ENCODE measurements at regions not wholly inside any gene's neighbourhood (a gene's known extent, or its start where the extent isn't known, plus 50 kb on each side); places are given as distances from the start of the nearest gene placed in this dataset.
"Not testable (repeated sequence)": the region's sequence is repeated elsewhere in the genome, so short reads cannot be mapped to it uniquely, and the experiment has no call there.

DNA sequence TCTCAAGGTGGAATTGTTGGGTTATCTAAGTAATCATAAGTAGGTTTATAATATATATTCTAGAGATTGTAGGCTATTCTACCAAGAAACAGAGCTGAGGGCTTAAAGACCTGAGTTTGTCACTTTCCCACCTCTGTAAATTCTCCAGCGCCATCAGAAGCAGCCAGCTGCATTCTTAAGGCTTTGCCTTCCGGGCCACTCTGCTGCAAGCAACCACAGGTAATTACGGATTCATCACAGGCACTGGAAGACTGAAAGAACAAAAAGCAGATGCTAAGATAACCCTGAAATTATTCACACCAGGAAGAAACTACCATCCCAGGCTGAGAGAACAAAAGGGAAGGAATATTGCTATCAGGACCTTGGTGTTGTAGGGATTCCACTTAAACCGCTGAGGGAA is 137.8 kb upstream of the JCAD start:
- no peak for DNase-seq (ENCODE audit: low read depth, low spot score)

DNA sequence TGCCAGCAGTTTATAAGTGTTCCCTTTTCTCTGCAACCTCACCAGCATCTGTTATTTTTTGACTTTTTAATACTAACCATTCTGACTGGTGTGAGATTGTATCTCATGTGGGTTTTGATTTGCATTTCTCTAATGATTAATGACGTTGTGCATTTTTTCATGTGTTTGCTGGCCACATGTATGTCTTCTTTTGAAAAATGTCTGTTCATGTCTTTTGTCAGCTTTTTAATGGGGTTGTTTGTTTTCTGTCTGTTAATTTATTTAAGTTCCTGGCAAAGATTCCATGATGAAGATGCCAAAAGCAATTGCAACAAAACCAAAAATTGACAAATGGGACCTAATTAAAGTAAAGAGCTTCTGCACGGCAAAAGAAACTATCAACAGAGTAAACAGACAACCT is 137.2 kb upstream of the JCAD start:
- DNase-seq (ENCODE audit: low read depth, low spot score), result not testable (repeated sequence)

DNA sequence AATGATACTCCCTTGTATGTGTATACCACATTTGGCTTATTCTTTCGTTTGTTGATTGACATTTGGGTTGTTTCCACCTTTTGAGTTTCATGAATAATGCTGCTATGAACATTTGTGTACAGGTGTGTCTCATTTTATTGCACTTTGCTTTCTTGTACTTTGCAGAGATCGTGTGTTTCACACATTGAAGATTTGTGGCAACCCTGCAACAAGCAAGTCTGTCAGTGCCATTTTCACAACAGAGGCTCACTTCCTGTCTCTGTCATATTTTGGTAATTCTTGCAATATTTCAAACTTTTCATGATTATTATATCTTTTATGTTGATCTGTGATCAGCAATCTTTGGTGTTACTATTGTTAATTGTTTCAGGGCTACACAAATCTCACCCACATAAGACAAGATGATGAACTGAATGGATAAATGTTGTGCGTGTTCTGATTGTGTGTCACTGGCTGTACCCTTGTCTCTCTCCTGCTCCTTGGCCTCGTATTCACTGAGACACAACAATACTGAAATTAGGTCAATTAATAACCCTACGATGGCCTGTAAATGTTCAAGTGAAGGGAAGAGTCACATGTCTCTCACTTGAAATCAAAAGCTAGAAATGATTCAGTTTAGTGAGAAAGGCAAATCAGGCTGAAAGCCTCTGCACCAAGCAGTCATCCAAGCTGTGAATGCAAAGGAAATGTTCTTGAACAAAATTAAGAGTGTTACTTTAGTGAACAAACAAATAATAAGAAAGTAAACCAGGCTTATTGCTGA is 133.6 kb upstream of the JCAD start:
- no peak for DNase-seq (ENCODE audit: low read depth, low spot score)

DNA sequence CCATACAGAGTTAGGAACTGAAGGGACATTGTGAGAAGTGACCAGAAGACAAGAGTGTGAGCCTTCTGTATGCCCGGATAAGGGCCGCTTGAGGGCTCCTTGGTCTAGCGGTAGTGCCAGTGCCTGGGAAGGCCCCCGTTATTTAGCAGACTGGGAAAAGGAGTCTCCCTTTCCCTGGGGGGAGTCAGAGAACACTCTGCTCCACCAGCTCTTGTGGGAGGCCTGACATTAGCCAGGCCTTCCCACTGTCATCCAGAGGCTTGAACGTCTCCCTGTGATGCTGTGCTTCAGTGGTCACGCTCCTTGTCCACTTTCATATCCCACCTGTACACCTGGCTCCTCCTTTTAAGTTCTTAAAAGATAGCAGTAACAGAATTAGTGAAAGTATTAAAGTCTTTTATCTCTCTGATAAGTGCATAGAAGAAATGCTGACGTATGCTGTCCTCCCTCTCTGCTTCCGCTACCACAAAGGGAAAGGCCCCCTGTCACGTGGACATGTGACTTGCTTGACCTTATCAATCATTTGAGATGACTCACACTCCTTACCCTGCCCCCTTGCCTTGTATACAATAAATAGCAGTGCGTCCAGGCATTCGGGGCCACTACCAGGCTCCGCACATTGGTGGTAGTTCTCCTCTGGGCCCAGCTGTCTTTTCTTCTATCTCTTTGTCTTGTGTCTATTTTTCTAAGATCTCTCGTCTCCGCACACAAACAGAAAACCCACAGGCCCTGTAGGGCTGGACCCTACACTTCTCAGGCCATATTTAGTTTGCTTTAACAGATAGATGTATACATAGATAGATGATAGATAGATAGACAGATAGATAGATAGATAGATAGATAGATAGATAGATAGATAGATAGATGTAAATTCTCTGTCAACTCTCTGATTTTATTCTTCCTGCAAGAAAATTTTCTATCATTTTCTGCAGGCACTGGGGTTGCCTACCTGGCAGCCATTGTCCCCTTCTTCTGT is 131.5 kb upstream of the JCAD start:
- DNase-seq (ENCODE audit: low read depth, low spot score), result no peak

DNA sequence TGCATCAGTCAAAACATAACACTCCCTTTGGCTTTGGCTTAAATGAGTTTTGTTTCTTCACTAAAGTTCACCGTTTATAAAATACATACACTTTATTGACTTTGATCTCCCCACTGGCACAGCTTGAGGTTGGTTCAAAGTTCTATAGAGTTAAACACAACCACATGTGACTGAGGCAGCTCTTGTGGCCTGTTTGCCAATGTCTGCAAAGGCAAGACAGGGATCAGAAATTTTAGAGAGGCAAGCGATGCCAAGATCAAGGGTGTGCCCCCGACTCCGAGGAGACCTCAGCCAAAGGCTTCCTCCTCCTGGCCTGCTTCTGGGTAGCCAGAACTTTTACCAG is 129.8 kb upstream of the JCAD start:
- DNase-seq (ENCODE audit: low read depth, low spot score), result peak; percentile 69

DNA sequence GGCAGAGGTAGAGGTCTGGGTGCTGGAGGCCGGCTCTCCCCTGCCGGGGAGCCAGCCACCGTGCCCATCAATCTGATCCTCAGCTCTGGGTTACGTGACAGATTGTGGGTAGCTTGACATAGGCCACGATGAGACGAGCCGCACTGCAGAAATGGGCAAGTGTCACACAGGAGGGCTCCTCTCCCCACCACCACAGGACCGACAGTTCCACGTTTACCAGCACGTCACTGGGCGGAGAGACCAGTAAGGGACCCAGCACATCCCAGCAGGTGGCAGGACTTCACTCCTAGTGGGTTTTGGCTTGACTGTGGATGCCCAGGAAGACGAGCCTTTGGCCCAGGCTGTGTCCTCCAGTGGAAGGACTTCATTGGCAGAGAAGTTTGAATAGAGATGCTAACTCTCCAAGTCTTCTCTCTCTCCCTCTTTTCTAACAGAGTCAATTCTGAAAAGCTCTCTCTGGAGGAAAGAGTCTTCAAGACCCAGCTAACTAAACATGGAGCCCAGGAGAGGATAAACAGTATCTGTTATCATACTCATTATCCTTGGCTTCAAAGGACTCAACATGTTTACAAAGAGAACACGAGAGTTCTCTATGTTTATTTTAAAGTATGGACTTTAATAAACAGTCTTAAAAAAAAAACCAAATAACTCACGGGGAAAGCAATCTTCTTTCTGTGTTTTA is 129.3 kb upstream of the JCAD start:
- DNase-seq (ENCODE audit: low read depth, low spot score), result peak; percentile 55

DNA sequence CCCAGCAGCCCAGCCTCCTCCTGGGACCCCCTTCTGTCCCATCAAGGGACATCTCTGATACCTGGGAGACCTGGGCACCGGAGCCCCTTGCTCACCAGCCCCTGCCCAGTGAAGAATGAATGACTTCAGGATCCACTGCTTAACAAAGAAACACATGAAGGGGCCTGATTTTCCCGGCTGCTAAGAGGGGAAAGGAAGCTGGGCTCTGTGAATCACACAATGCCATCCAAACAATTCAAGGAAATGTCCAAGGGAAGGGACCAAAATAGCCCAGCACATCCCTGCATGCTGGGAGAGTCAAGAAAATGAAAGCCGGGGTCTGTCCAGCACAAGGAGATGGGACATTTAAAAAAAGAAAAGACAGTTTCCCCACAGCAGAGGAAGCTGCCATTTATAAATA is 128.7 kb upstream of the JCAD start:
- no peak for DNase-seq (ENCODE audit: low read depth, low spot score)

DNA sequence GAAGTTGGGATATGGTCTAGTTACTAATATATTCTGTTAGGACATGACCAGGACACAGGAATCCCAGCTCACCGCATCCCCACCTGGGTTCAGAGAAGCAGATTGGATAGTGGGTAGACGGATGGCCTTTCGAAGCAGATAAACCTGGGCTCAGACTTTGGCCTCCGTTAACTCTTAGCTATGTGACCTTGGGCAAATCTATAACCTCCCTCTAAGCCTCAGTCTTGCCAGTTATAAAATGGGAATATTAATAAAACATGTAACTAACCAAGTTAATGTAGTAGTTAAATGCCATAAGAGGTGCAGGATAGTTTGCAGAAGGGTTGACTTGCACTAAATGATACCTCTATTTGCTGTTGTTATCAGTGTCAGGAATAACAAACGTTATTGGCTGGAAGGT is 127.6 kb upstream of the JCAD start:
- DNase-seq (ENCODE audit: low read depth, low spot score), result no peak

DNA sequence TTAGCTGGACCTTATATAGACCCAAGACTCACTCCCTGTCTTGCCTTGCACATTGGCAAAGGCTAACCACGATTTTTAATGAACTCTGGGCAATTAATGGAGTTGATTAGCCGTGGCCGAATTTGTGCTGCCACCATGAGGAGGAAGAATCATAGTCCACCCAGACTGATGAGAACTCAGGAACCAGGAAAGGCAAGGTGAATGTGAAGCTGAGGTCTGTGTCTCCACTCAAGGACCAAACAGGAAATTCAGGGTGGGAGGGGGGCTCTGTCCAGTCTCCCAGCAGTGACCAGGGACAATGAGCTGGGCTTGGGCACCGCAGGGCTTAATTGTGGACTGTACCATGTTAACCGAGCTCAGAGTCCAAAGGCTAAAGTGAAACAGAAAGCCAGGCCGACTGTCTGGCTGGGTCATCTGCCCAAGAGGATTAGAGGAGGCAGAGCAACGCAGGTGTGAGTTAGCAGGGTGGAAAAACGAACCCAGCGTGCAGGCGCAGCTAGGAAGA is 127.0 kb upstream of the JCAD start:
- DNase-seq (ENCODE audit: low read depth, low spot score), result no peak

DNA sequence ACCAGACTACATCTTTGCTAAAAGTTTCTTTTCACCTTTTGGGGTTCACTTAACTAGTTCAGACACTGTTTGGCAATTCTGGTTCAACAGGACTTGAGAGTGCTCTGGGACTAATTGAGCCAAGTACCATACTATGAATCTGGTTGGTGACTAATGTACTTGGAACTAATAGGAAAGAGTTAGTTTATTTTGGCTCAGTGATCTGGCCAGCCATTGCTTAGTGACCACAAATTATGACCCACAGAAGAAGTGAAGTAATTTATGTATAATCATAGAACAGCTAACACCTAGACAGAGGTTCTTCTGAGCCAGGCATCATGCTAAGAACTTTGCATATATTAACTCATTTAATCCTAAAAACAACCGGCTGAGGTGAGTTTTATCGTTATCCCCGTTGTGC is 126.5 kb upstream of the JCAD start:
- DNase-seq (ENCODE audit: low read depth, low spot score), result no peak

DNA sequence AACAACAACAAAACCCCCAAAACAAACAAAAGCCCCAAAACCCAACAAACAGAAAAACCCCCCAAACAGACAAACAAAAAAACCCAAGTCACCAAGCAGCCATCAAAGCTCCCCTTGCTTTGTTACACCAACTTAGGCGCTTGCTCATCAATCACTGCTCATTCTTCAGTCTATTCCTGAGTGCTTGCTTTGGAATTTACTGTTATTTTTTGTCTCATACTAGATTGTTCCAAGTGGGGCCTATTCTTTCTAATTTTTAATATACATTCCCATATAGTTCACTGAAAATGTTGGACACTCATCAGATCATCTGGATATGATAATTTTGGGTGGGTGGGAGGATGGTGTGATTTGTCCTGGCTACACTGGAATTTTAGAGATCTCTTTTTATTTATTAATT is 126.0 kb upstream of the JCAD start:
- no peak for DNase-seq (ENCODE audit: low read depth, low spot score)

DNA sequence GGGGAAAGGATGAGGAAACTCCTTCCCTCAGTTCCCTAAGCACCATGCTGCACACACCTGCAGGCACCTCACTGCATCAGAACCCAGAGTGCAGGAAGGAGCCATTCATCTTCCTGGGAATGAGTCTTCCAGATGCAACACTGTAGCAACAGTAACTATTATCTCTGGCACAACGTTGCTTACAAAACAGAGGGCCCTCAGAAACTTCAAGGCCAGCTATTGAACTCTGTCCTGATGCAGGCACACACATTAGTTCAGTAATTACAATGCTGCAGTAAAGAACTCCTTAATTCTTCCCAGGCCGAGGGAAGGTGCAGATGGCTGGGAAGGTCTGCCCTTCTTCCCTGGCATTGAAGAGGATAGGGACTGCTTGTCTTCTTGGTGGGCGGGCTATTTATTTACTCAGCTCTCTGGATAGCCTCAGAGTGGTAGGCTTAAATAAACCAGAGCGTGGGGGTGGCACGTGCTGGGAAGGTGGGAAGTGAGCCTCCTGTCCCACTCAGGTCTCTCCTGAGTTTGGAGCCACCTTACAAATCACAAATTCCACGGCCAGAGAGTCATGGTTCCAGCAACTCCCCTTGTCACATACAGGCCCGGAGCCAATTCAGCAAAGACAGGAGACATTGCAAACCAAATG is 125.1 kb upstream of the JCAD start:
- no peak for DNase-seq (ENCODE audit: low read depth, low spot score)

DNA sequence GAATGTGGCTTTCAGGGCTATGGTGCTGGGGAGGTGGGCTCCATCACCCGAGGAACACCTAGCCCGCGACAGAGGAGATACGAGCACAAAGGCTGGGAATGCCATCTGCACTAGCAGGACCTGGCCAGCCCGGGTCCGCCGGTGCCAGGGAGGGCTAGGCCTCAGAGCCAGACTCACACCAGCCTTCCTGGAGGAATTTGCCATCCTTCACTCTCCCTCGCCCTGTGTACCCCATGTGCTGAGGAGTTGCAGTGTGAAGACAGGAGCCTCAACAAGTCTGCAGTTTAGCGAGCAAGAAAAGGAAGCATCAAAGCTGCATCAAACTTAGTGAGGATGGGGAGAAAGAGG is 123.6 kb upstream of the JCAD start:
- DNase-seq (ENCODE audit: low read depth, low spot score), result no peak

DNA sequence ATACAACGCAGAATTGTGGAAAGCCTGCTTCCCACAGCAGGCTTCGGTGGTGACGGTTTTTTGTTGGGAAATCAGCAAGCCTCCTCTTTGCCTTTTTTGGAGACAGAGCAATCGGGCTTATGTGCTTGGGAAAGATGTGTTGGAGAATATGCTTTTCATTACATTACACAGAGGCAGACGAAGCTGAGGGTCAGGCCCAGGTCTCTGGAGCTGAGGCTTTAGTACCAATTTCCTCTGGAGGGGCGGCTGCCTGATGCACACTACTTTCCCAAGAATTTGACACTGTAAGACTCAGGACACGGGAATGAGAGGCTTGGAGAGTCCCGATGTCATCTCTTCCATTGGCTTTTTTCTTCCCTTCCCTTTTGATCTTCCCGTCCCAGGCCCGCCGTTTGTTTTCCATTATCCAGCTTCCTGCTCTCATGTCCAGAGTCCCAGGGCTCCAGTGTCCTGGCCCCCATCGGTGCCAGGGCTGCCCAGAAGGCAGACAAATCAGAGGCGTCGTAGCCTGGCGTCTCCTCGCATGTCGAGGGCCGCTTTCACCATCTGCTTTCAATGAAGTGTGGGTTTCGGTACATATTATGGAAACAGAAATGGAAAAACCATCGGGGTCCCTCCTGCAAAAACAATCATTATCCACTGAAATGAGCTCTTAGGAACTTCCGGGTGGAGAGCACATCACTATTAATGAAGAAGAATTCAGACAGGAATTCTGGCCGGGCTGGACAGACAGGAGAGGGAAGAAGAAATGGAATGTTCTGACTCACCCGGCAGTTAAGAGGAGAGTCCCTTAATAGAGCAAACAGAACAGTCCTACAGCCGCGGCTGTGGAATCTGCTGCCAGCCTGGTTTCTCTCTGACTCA is 123.0 kb upstream of the JCAD start:
- DNase-seq (ENCODE audit: low read depth, low spot score), result no peak

DNA sequence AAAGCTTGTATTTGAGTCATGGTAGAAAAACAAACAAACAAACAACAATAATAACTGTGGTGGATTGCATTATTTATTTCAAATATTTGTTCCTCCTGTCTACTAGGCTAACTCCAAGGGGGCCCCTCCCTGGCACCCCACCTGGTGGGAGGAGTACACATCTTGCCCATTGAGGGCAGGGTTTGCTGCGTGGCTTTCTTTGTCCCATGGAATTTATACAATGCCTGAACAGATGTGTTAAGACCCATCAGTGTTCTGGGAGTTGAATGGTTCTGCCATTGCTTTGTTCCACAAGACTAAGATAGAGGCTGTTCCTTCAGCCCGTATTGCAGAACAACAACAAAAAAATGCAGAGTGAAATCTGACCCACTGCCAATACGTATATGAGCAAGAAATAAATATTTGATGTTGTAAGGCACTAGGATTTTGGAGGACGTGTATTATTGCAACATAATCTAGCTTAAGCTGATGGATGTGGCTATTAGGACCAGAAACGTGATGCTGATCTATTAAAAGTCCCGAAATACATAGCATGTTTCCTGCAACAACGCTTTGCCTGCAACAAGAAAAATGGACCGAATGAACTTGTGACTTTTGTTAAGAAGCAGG is 119.1 kb upstream of the JCAD start:
- DNase-seq (ENCODE audit: low read depth, low spot score), result no peak

DNA sequence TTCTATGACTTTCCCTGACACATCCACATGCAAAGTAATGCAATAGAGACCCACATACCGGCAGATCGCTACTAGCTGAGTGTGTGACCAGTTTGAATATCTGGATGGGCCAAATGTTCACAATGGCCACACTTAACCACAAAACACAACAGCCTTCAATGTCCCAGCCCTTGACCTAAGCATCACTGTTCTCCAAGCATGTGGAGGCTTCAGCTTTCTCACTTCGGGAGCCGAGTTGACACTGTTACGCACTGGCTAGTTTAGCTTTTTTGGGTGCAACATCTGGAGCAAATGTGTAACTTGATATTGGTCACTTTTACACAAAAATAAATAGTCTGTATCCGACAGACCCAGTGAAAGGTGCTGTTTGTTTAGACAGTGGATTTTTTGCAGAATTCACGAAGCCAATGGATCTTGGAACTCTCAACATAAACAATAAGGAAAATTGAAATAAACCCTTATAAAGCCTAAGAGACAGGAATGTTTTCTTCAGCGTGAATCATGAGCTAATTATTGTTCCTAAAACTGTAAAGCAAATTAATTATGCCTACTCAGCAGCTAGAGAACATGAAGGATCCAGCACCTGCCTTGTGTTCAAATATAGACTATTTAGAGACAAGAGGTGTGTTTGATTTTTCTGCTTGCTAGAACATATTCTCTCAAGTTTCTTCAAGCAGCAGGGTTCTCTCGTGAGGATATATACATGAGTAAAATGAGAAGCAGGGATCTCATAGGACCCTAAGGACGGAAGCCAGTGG is 117.6 kb upstream of the JCAD start:
- DNase-seq (ENCODE audit: low read depth, low spot score), result no peak

DNA sequence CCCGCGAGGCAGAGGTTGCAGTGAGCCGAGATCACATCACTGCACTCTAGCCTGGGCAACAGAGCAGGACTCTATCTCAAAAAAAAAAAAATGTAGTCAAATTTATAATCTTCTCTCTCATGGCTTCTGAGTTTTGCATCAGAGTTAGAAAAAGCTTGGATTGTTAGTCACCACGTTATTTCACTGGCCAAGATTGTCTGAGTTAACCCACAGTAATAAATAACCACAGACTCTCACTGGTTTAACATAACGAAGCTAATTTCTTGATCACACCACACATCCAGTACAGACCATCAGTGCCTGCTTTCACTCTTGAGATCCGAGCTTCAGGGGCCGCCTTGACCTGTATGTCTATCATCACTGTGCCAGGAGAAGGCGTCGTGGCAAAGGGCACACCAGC is 116.8 kb upstream of the JCAD start:
- no peak for DNase-seq (ENCODE audit: low read depth, low spot score)

DNA sequence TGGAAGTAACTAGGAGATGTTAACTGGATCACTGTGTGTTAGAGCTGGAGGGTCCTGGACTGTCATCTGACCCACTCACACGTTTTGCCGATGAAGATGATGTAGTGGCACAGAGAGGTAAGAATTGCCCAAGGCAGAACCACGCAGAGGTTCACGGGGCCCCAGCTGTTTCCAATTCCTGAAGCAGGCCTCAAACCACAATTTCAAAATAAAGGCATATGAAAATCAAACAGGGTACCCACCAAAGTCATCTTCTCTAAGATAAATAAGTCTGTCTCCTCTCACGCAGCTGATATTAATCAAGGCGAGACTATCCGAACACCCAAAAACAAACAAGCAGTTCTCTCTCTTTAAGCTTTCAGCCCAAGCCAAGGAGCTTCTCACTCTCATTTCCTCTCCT is 113.3 kb upstream of the JCAD start:
- DNase-seq (ENCODE audit: low read depth, low spot score), result no peak

DNA sequence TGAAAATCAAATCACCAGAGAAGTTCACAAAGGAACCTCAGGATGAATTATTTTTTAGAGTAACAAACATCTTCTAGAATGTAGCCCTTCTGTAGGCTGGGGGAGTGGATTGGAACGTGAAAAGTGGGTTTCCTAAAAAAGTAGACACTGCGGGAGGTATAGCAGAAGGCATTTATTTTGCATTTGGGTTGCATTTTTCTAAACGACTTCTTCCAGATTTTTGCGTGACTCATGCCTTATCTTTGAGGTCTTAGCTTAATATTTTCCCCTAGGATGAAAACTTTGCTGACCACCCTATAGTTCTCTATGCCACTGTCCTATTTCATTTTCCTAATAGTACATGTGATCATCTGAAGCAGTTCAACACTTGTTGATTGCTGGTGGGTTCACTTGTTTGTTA is 112.7 kb upstream of the JCAD start:
- no peak for DNase-seq (ENCODE audit: low read depth, low spot score)

DNA sequence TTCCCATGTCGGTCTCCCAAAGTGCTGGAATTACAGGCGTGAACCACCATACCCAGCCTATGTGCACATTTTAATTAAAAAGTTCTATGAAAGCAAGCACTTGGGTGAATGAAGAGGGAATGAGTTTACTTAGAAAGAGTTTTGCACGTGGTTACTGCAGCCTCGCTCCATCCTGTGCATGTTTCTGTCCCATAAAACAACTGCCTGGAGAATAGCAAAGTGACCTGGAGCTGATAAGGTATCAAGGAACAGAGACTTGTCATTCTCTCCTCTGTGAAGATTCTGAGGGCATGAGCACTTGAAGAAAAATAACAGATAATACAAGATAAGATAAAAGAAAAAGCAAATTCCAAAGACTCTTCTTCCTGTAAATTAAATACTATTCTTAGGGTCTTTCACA is 112.2 kb upstream of the JCAD start:
- DNase-seq (ENCODE audit: low read depth, low spot score), result no peak

Data from smooth muscle cell of the brain vasculature (primary cell).